Muscle layer of duodenum (tissue), 2 donors: ENCODE measurements at regions not wholly inside any gene's neighbourhood (a gene's known extent, or its start where the extent isn't known, plus 50 kb on each side); places are given as distances from the start of the nearest gene placed in this dataset.

Experiments used
- H3K27ac ChIP-seq: one replicate; pipeline ENCODE4 v1.7.0; 2013; ENCODE audit warnings: mild to moderate bottlenecking, low read length
- H3K27me3 ChIP-seq: one replicate; pipeline ENCODE4 v1.7.0; 2013; ENCODE audit warnings: low read depth, mild to moderate bottlenecking, control low read depth, low read length
- H3K36me3 ChIP-seq, 2 donors: one replicate each; pipeline ENCODE4 v1.7.0; 2013; ENCODE audit warnings: low read length in 2 of 2, control low read depth in 1 of 2, mild to moderate bottlenecking in 1 of 2; ENCODE audit not compliant: insufficient read depth in 2 of 2, control insufficient read depth in 1 of 2
- H3K4me1 ChIP-seq, 2 donors: one replicate each; pipeline ENCODE4 v1.7.0; 2013; ENCODE audit warnings: low read length in 2 of 2, mild to moderate bottlenecking in 2 of 2, control low read depth in 1 of 2, moderate library complexity in 1 of 2; ENCODE audit not compliant: insufficient read depth in 2 of 2, control insufficient read depth in 1 of 2
- H3K4me3 ChIP-seq, 2 donors: one replicate each; pipeline ENCODE4 v1.7.0; 2013; ENCODE audit warnings: low read length in 2 of 2, low read depth in 1 of 2, mild to moderate bottlenecking in 1 of 2
- H3K9me3 ChIP-seq, 2 donors: one replicate each; pipeline ENCODE4 v1.7.0; 2013; ENCODE audit warnings: low read length in 2 of 2, control low read depth in 1 of 2, mild to moderate bottlenecking in 1 of 2; ENCODE audit not compliant: control insufficient read depth in 1 of 2
- donor health status: healthy.

DNA sequence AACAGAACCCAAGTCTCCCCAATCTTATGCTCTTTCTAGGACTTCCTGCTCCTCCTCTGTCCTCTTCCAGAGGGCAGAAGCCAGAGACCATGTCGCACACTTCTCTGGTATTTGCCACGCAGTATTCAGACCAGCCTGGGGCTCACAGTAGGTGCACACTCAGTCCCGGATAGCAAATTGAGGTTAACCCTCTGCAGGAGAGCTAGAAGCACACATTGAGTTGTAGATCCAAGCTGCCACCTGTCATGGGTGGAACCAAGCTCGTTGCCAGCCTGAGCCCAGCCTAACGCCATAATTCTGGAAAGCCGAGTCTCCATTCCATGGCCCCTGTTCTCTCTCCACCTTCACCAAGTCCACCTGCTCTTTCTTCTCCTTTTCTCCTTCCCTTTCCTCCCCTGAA, 562.1 kb downstream of the BUD13 start:
- H3K4me1 ChIP-seq = no peaks in the 10 kb centered on the region
- H3K27me3 ChIP-seq = no peaks in the 10 kb centered on the region
- H3K4me3 ChIP-seq = no peak overlapping the region
- H3K36me3 ChIP-seq = no peaks in the 10 kb centered on the region
- no peaks in the 10 kb centered on the region for H3K9me3 ChIP-seq
- H3K27ac ChIP-seq = no peak overlapping the region

DNA sequence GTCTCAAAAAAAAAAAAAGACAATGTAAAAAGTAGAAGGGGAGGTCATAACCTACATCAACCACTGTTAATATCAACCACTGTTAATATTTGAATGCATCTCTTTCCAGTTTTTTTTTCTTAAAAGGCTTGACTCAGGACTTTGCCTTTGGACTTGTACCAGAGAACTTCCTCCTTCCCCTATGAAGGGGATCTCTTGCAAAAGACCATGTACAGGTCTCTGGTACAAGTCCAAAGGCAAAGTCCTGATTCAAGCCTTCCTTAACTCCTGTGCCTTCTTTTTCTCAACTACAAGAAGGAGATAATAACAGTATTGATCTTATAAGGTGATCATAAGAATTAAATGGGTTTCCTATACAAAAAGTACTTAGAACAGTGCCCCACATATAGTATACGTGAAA, 563.5 kb downstream of the BUD13 start:
- no peaks in the 10 kb centered on the region for H3K27me3 ChIP-seq
- H3K4me3 ChIP-seq = no peak overlapping the region
- H3K36me3 ChIP-seq = no peaks in the 10 kb centered on the region
- no peak overlapping the region for H3K27ac ChIP-seq
- no peaks in the 10 kb centered on the region for H3K4me1 ChIP-seq
- H3K9me3 ChIP-seq = no peaks in the 10 kb centered on the region

DNA sequence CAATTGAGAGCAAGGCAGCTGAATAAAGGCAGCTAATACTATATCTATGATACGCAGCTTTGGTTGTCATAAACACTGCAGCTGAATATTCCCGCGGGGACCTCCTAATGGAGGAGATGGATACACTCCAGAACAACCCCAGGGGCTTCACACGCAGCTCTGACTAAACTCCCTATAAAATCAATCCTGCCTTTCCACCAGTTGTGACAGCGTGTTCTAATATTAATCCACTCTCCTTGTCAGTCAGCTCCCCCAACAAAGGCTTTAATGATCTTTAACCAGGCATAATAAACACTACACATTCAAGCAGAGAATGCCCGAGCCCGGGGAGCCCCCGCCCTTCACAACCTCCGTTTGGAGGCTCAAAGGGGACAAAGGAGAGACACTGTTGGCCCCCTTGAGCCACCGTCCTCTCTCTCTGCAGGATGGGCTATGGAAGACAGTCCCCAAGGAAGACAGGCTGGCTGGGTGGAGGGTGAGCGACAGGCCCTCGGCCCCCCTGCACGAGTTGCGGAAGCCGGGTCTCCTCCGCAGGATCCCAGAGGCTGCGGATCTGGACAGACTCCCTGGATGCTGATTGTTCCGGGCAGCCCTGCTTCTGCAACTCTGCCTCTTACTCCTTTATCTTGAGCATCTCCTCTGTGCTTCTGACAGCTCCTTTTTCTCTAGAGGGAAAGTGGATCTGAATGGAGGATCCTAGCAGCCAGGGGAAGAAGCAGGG, 565.2 kb downstream of the BUD13 start:
- no peak overlapping the region for H3K4me3 ChIP-seq
- no peak overlapping the region for H3K27ac ChIP-seq

DNA sequence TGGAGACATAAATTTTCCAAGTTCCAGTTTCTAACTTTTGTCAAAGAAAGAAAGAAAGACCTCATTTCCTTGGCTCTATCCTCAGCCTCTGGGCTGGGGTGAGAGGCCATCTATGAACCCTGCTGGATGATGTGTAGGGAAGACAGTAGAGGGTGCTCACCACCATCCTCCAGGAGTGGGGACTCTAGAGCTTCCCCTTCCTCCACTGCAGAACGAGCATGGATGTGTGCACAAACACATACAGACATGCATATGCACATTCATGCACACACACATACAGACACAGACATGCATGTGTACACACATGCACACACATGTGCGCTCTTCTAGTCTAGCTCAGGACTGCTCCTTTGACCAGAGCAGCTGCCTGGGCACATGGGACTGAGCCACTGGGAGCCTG, 565.8 kb downstream of the BUD13 start:
- Histone ChIP-seq H3K27me3 (no peaks in the 10 kb centered on the region), H3K4me3 (no peak overlapping the region)

More for the DNA sequence above, 565.2 kb downstream of the BUD13 start:
- H3K36me3 ChIP-seq = no peaks in the 10 kb centered on the region
- H3K4me1 ChIP-seq = no peaks in the 10 kb centered on the region
- no peaks in the 10 kb centered on the region for H3K9me3 ChIP-seq
- H3K27me3 ChIP-seq = no peaks in the 10 kb centered on the region

DNA sequence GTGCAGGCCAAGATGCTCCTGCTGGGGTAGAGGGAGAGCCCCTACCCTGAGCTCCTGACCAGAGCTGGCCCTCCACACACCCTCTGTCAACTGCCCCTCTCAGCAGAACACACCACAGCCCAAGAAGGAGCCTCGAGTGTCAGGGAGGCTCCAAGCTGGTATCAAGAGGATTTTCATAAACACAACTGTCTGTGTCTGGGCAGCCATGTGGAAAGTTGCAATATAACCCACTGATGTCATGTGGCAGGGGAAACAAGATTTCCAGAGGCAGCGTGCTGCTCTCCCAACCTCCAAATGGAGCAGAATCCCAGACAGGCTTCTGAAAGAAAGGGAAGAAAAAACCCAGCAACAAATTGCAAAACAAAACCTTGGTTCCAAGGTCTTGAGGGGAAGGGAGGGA, 569.9 kb downstream of the BUD13 start:
- Histone ChIP-seq H3K27me3 (no peaks in the 10 kb centered on the region), H3K27ac (no peak overlapping the region), H3K4me1 (no peaks in the 10 kb centered on the region), H3K9me3 (no peaks in the 10 kb centered on the region), H3K4me3 (no peak overlapping the region), H3K36me3 (no peaks in the 10 kb centered on the region)

More for the DNA sequence above, 565.8 kb downstream of the BUD13 start:
- Histone ChIP-seq H3K27ac (no peak overlapping the region), H3K9me3 (no peaks in the 10 kb centered on the region), H3K4me1 (no peaks in the 10 kb centered on the region), H3K36me3 (no peaks in the 10 kb centered on the region)

GRCh38 chr11:116200564-116200963, 572.2 kb downstream of the BUD13 start:
- Histone ChIP-seq H3K27ac (no peak overlapping the region), H3K4me1 (no peaks in the 10 kb centered on the region), H3K27me3 (no peaks in the 10 kb centered on the region), H3K9me3 (no peaks in the 10 kb centered on the region), H3K36me3 (no peaks in the 10 kb centered on the region), H3K4me3 (no peak overlapping the region)

DNA sequence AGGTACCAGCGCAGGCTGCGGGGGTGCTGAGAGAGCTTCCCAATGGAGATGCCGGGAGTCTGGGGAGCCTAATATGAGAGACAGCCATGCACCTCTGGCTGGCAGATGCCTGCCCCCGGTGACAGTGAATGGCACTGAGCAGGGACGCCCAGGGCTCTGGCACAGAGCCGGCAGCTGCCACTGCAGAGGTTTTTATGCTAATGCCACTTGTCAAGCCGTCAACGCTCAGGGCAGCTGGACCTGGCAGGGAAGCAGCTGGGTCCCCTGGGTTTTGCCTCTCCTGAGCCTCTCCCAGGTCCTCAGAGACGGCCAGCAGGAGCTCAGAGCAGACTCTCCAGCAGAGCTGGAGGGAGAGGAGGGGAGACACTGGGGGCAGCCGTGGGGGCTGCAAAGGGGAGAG, 573.6 kb downstream of the BUD13 start:
- peaks cover 0 to 1% of the 10 kb centered on the region in 2 donors for H3K4me1 ChIP-seq
- no peaks in the 10 kb centered on the region for H3K9me3 ChIP-seq
- no peak overlapping the region for H3K4me3 ChIP-seq
- H3K36me3 ChIP-seq = no peaks in the 10 kb centered on the region
- no peak overlapping the region for H3K27ac ChIP-seq
- no peaks in the 10 kb centered on the region for H3K27me3 ChIP-seq

DNA sequence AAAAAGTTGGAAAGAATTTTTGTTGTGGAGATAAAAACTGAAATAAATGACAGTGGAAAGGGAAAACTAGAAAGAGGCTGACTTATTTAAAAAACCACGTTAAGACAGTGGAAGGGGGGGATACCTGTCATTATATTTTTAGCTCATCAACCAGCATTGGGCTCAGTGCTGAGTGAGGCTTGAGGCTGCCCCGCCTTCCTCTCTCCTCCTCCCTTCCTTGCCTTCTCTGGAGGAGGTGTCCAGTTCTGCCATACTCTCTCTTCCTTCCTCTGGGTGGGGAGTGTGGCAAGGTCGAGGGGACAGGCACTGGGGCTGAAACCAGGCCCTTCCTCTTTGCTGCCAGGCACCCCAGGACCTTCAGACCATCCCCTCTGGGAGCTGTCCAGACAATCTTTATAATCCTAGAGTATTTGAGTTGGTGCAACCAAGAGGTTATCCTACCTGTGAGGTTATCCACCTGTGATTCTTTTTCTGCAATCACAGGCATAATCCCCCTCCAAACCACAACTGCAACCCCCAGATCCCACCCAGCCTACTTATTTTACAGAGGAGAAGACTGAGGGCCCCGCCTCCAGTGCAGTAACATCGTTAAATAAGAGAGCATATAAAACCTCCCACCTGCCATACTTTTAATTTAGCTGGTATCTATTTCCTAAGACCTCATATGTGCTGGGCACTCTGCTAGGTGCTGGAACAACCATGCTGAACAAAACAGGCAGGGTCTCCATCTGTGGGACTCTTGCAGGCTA, 578.5 kb downstream of the BUD13 start:
- peak overlapping the region; percentile 27 for H3K27ac ChIP-seq
- peaks cover 0 to 11% of the 10 kb centered on the region in 2 donors for H3K4me1 ChIP-seq
- no peaks in the 10 kb centered on the region for H3K9me3 ChIP-seq
- H3K4me3 ChIP-seq = peak overlapping the region; percentile 66 to 72
- H3K36me3 ChIP-seq = no peaks in the 10 kb centered on the region
- no peaks in the 10 kb centered on the region for H3K27me3 ChIP-seq

GRCh38 chr11:116193321-116194131, 579.3 kb downstream of the BUD13 start:
- H3K9me3 ChIP-seq = no peaks in the 10 kb centered on the region
- H3K36me3 ChIP-seq = no peaks in the 10 kb centered on the region
- H3K4me1 ChIP-seq = peaks cover 0 to 11% of the 10 kb centered on the region in 2 donors
- H3K27ac ChIP-seq = peak overlapping the region; percentile 27
- no peaks in the 10 kb centered on the region for H3K27me3 ChIP-seq
- peak overlapping the region; percentile 66 to 72 for H3K4me3 ChIP-seq

- Histone ChIP-seq H3K4me1 (peaks cover 0 to 11% of the 10 kb centered on the region in 2 donors), H3K36me3 (no peaks in the 10 kb centered on the region), H3K9me3 (no peaks in the 10 kb centered on the region), H3K27me3 (no peaks in the 10 kb centered on the region), H3K27ac (no peak overlapping the region), H3K4me3 (peak overlapping the region; percentile 66 to 72)
Measured at GRCh38 chr11:116192509-116193210, 580.1 kb downstream of the BUD13 start.

- H3K36me3 ChIP-seq = no peaks in the 10 kb centered on the region
- peaks cover 0 to 11% of the 10 kb centered on the region in 2 donors for H3K4me1 ChIP-seq
- H3K27me3 ChIP-seq = no peaks in the 10 kb centered on the region
- H3K27ac ChIP-seq = no peak overlapping the region
- H3K4me3 ChIP-seq = no peak overlapping the region
- no peaks in the 10 kb centered on the region for H3K9me3 ChIP-seq
Measured at GRCh38 chr11:116190861-116191260, 581.9 kb downstream of the BUD13 start.
